Duodenal mucosa (tissue), 2 donors: ENCODE measurements at regions not wholly inside any gene's neighbourhood (a gene's known extent, or its start where the extent isn't known, plus 50 kb on each side); places are given as distances from the start of the nearest gene placed in this dataset.

Source experiments
- H3K27ac ChIP-seq: one replicate; pipeline ENCODE4 v1.7.0; 2013; ENCODE audit warnings: low read depth, low read length
- H3K27me3 ChIP-seq, 2 donors: one replicate each; pipeline ENCODE4 v1.7.0; 2013; ENCODE audit warnings: low read length in 2 of 2, control low read depth in 1 of 2; ENCODE audit not compliant: insufficient read depth in 2 of 2, control insufficient read depth in 1 of 2
- H3K36me3 ChIP-seq, 2 donors: one replicate each; pipeline ENCODE4 v1.7.0; 2013; ENCODE audit warnings: low read length in 2 of 2, control low read depth in 1 of 2; ENCODE audit not compliant: insufficient read depth in 2 of 2, control insufficient read depth in 1 of 2
- H3K4me1 ChIP-seq, 2 donors: one replicate each; pipeline ENCODE4 v1.7.0; 2013; ENCODE audit warnings: low read length in 2 of 2, control low read depth in 1 of 2; ENCODE audit not compliant: insufficient read depth in 2 of 2, control insufficient read depth in 1 of 2
- H3K4me3 ChIP-seq, 2 donors: one replicate each; pipeline ENCODE4 v1.7.0; 2013; ENCODE audit warnings: low read length in 2 of 2, low read depth in 1 of 2
- H3K9ac ChIP-seq, 2 donors: one replicate each; pipeline ENCODE4 v1.7.0; 2013; ENCODE audit warnings: low read length in 2 of 2, low read depth in 1 of 2
- H3K9me3 ChIP-seq, 2 donors: one replicate each; pipeline ENCODE4 v1.7.0; 2013; ENCODE audit warnings: low read length in 2 of 2, control low read depth in 1 of 2; ENCODE audit not compliant: control insufficient read depth in 1 of 2

DNA sequence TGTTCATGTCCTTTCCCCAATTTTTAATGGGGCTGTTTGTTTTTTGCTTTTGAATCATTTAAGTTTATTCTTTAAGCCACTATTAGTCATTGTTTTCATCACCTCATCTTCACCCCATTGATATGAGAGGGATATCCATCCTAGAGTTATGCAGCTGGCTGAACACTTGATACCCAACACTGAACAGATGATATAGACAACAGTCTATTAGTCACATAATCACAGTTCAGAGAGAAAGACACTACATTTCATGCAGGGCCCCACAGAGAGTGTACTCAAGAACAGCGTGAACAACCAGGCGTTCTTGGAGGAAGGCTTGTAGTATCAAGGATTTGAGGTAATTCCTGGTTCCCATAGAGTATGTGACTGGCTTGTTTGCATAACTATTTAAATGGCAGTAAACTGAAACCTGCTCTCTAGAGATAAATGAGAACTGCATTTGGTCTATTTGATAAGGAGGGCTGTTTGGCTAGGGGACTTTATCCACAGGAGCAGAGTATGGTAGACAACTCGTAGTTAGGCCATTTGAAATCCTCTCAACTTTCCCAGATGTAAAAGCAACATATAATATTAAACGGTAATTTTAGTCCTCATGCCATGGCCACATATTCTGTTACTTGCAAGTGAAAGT lies 618.7 kb downstream of the SI start:
- Histone ChIP-seq H3K4me1 (no peaks in the 10 kb centered on the region), H3K27me3 (no peaks in the 10 kb centered on the region), H3K4me3 (no peak overlapping the region), H3K27ac (no peak overlapping the region), H3K9me3 (no peaks in the 10 kb centered on the region), H3K36me3 (no peaks in the 10 kb centered on the region), H3K9ac (no peak overlapping the region)

DNA sequence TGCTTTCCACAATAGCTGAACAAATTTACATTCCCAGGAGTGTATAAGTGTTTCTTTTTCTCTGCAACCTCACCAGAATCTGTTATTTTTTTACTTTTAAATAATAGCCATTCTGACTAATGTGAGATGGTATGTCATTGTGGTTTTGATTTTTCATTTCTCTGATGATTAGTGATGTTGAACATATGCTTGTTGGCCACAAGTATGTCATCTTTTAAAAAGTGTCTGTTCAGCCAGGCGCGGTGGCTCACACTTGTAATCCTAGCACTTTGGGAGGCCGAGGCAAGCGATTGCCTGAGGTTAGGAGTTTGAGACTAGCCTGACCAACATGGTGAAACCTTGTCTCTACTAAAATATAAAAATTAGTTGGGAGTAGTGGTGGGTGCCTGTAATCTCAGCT lies 619.3 kb downstream of the SI start:
- H3K27me3 ChIP-seq: no peaks in the 10 kb centered on the region
- no peak overlapping the region for H3K27ac ChIP-seq
- H3K9ac ChIP-seq: no peak overlapping the region
- no peak overlapping the region for H3K4me3 ChIP-seq
- no peaks in the 10 kb centered on the region for H3K36me3 ChIP-seq
- no peaks in the 10 kb centered on the region for H3K9me3 ChIP-seq
- no peaks in the 10 kb centered on the region for H3K4me1 ChIP-seq

DNA sequence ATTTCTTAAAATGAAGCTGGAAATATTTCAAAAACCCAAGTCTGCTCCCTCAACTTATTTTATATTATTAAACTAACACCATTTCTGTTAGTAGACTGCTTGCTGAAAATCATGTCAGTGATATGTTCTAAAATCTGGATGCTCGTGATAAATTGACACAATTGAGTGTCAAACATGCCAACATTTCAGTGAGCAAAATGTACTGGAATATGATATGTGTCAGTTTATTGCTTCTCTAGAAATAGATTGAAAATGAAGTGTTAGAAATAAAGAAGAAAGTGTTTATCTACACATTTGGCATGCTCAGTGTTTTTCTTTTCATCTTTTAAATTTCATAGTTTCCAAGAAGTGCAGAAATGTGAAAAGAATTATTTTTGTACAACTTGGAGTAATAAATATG lies 624.6 kb downstream of the SI start:
- Histone ChIP-seq H3K4me1 (no peaks in the 10 kb centered on the region), H3K9ac (no peak overlapping the region), H3K27ac (no peak overlapping the region)

DNA sequence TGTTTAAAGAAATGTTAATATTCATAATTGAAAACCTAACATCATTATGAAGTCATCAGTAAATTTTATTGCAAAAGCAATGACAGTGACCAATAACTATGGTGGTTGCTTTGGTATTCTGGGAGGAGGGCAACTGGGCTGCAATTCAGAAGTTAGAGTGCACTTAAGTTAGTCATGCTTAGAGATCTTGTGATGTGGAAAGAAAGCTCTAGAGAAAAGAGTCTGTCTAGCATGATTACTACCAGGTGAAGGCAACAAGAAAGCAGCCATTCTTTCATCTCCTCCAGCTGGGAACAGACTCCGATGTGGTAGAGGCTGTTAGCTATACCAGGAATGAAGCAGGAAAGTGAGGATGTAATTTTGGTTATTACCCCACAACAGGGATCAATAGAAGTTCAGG lies 625.6 kb downstream of the SI start:
- Histone ChIP-seq H3K27me3 (no peaks in the 10 kb centered on the region), H3K4me1 (no peaks in the 10 kb centered on the region), H3K36me3 (no peaks in the 10 kb centered on the region), H3K27ac (no peak overlapping the region), H3K4me3 (no peak overlapping the region), H3K9me3 (no peaks in the 10 kb centered on the region), H3K9ac (no peak overlapping the region)

More for the DNA sequence above, 624.6 kb downstream of the SI start:
- Histone ChIP-seq H3K36me3 (no peaks in the 10 kb centered on the region), H3K9me3 (no peaks in the 10 kb centered on the region), H3K4me3 (no peak overlapping the region), H3K27me3 (no peaks in the 10 kb centered on the region)

DNA sequence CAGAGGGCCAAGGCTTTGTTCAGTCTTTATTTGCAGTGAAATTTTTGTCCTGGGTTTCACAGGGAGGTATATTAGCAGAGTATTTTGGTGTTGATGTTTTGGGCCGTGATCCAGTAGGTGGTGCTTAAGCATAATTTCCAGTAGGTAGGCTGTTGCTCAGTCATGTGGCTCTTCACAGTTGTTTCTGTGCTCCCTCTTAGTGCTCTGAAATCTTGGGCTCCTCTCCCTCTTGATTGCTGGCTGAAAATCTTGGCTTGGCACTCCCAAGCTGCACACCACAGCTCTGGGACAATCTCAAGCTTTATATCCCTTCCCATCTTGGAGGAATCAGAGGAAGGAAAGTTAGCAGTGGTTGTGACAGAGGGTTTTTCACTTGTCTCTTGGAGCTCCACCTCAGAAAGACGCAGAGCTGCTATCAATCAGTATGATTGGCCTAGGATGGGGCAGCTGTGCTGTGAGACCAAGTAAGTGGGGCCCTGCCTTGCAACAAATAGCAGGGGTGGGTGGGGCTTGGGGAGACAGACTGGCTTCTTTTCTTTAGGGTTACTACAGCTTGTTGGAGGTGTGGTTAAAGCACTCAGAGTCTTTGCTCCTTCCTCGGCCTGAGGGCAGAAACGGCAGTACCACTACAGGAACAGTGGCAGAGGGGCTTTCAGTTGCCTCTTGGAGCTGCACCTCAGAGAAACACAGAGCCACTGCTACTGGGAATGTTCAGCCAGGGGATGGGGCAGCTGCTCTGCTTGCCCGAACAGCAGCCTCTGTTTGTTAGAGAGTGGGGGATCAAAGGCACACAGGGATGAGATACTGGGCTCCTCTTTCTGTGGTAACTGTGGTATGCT lies 627.0 kb downstream of the SI start:
- Histone ChIP-seq H3K9ac (no peak overlapping the region), H3K27ac (no peak overlapping the region), H3K36me3 (no peaks in the 10 kb centered on the region), H3K4me3 (no peak overlapping the region), H3K27me3 (no peaks in the 10 kb centered on the region), H3K9me3 (no peaks in the 10 kb centered on the region), H3K4me1 (no peaks in the 10 kb centered on the region)

DNA sequence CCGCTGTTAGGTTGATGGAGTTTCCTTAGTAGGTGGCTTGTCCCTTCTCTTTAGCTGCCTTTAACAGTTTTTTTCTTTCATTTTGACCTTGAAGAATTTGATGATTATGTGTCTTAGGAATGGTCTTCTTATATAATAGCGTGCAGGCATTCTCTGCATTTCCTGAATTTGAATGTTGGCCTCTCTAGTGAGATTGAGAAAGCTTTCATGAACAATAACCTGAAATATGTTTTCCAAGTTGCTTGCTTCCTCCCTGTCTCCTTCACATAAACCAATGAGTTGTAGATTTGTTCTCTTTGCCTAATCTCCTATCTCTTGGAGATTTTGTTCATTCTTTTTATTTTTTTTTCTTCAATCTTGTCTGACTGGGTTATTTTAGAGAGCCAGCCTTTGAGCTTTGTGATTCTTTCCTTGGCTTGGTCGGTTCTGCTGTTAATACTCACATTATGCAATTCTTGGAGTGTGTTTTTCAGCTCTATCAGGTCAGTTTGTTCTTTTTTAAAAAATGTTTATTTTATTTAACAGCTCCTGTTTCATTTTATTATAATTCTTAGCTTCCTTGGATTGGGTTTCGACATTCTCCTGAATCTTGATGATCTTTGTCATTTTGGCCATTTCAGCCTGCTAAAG lies 627.9 kb downstream of the SI start:
- H3K27ac ChIP-seq: no peak overlapping the region

DNA sequence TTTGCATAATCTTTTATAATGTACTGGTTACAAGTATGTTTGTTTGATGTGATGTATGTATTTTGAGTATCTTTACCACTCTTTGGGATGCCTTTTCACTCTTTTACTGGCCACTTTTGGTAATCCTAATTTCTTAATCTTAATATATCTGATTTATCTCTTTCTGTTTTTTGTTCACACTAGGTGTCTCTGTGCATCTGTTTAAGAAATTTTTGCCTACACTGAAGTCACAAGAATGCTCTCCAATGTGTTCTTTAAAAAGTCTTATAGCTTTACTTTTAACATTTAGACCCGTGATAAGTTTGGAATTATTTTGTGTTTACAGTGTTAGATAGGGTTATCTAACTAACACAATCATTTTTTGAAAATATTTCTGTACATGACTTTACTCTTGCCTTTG lies 659.1 kb downstream of the SI start:
- no peak overlapping the region for H3K27ac ChIP-seq

More for the DNA sequence above, 627.9 kb downstream of the SI start:
- no peak overlapping the region for H3K9ac ChIP-seq
- H3K4me1 ChIP-seq: no peaks in the 10 kb centered on the region
- H3K36me3 ChIP-seq: no peaks in the 10 kb centered on the region
- no peak overlapping the region for H3K4me3 ChIP-seq
- no peaks in the 10 kb centered on the region for H3K27me3 ChIP-seq
- no peaks in the 10 kb centered on the region for H3K9me3 ChIP-seq

DNA sequence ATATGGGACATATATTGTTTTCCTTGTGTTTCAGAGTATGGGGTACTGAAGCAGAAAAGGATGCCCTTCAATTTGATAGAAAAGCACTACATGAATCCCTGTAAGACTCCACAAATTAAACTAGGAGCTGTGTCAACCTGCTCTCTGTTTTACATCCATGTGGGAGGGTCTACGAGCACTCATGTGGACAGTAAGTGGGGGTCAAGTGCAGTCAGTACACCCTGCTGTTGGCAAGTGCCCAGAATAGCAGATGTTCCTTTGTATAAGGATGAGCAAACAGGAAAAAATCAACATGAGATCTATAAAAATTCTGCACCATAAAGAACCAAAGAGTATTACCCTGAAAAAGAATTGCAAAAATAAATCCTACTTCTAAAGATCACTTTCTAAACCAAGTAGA lies 659.9 kb downstream of the SI start:
- no peaks in the 10 kb centered on the region for H3K4me1 ChIP-seq
- H3K9me3 ChIP-seq: no peaks in the 10 kb centered on the region
- no peaks in the 10 kb centered on the region for H3K36me3 ChIP-seq
- H3K9ac ChIP-seq: no peak overlapping the region
- no peak overlapping the region for H3K4me3 ChIP-seq
- H3K27me3 ChIP-seq: no peaks in the 10 kb centered on the region
- H3K27ac ChIP-seq: no peak overlapping the region

More for the DNA sequence above, 659.1 kb downstream of the SI start:
- Histone ChIP-seq H3K36me3 (no peaks in the 10 kb centered on the region), H3K9me3 (no peaks in the 10 kb centered on the region), H3K4me3 (no peak overlapping the region), H3K4me1 (no peaks in the 10 kb centered on the region), H3K9ac (no peak overlapping the region), H3K27me3 (no peaks in the 10 kb centered on the region)

DNA sequence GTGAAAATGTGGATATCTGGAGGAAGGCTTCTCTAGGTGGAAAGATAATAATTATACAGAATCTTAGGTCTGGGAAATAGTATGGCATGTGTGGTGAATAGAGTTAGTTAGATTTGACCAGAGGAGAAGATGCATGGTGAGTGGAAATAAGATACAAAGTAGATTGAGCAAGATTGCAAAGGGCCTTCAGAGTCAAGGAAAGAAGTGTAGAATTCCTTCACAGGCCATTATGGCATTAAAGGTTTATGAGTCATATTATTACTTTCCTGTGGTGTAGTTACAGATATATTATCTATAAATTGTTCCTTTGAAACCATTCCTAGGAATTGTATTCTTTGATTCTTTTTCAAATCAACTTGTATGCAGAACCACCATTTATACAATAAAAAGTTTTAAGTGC lies 660.3 kb downstream of the SI start:
- no peaks in the 10 kb centered on the region for H3K27me3 ChIP-seq
- H3K27ac ChIP-seq: no peak overlapping the region
- no peak overlapping the region for H3K9ac ChIP-seq
- H3K9me3 ChIP-seq: no peaks in the 10 kb centered on the region
- no peak overlapping the region for H3K4me3 ChIP-seq
- no peaks in the 10 kb centered on the region for H3K4me1 ChIP-seq
- no peaks in the 10 kb centered on the region for H3K36me3 ChIP-seq

DNA sequence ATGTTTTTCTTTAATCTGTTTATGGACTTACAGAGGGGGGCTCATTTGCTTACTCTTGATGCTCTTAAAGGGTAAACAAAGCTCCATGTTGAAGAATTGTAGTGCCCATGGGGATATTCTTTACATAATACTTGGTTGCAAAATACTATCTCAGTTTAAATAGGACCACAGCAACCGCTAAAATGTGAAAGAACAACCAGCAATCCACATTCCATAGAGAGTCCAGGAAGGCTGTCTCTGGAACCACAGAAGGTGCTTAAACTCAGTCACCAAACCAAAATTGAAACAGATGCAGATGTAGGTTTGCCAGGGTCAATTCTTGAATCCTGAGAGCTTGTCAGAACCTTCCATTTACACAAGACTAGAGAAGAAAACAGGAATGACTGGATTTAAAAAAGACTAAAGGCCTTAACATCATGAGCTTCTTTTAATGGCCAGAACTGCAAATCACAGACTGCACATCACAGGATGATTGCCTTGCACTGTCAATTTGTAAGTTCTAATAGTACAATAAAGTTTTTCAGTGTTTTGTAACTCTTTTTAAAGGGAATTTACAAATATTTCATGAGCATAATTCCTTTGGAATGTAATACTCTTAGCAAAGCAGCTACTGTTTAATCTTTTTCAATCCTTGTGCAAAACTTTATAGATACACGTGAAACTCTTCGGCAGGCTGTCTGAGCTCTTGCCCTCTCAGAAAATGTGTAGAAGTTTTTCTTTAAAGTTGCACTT lies 661.6 kb downstream of the SI start:
- no peaks in the 10 kb centered on the region for H3K4me1 ChIP-seq
- H3K9me3 ChIP-seq: no peaks in the 10 kb centered on the region
- H3K27me3 ChIP-seq: no peaks in the 10 kb centered on the region
- H3K27ac ChIP-seq: no peak overlapping the region
- H3K4me3 ChIP-seq: no peak overlapping the region
- no peaks in the 10 kb centered on the region for H3K36me3 ChIP-seq
- H3K9ac ChIP-seq: no peak overlapping the region
